Tibial artery (tissue), 4 donors: ENCODE measurements at regions not wholly inside any gene's neighbourhood (a gene's known extent, or its start where the extent isn't known, plus 50 kb on each side); places are given as distances from the start of the nearest gene placed in this dataset.

Experiments used
- DNase-seq, 2 donors: peaks; one replicate each; pipeline ENCODE4 v3.0.0-alpha.2; 2019
- H3K27ac ChIP-seq, 2 donors: fragments of 200-600 bp; sonication (generic) in 1 of 2; 1 replicate in 1 of 2; 2 replicates in 1 of 2; pipeline ENCODE4 v1.5.1; 2018 to 2019; ENCODE audit warnings: mild to moderate bottlenecking in 1 of 2
- H3K27me3 ChIP-seq, 2 donors: fragments of 200-600 bp; sonication (generic) in 1 of 2; one replicate each; pipeline versions ENCODE4 v1.5.1 to v1.6.0; 2016 to 2019
- H3K36me3 ChIP-seq, 3 donors: fragments of 200-600 bp; sonication (generic) in 2 of 3; one replicate each; pipeline ENCODE4 v1.5.1; 2016 to 2019; ENCODE audit warnings: mild to moderate bottlenecking in 2 of 3
- H3K4me1 ChIP-seq, 4 donors: fragments of 200-600 bp; sonication (generic) in 2 of 4; 1 replicate in 3 of 4; 2 replicates in 1 of 4; pipeline ENCODE4 v1.5.1; 2016 to 2019
- H3K4me3 ChIP-seq, 2 donors: fragments of 200-600 bp; sonication (generic) in 1 of 2; 1 replicate in 1 of 2; 2 replicates in 1 of 2; pipeline ENCODE4 v1.5.1; 2018 to 2019; ENCODE audit warnings: mild to moderate bottlenecking in 2 of 2
- H3K9me3 ChIP-seq, 3 donors: fragments of 200-600 bp; sonication (generic) in 1 of 3; one replicate each; pipeline ENCODE4 v1.5.1; 2016 to 2019
- CTCF ChIP-seq, 2 experiments: fragments of 200-600 bp in 1 of 2; fragments of 450-650 bp in 1 of 2; IDR thresholded peaks; one replicate each; pipeline ENCODE4 v1.5.1; 2017 to 2019; ENCODE audit warnings: antibody characterized with exemption in 2 of 2, mild to moderate bottlenecking in 1 of 2, moderate library complexity in 1 of 2
- intact Hi-C: fragments of 100-400 bp; cut with DNase I; formaldehyde crosslinking; loops from one replicate; pipeline ENCODE4 v1.15.0; 2023; ENCODE audit warnings: low total_unique reads

GRCh38 chr6:165969184-165969583 is 198.5 kb downstream of the TBXT start:
- no peak overlapping the region for H3K27ac ChIP-seq
- no peak for DNase-seq
- intact Hi-C loops = no loop called here

DNA sequence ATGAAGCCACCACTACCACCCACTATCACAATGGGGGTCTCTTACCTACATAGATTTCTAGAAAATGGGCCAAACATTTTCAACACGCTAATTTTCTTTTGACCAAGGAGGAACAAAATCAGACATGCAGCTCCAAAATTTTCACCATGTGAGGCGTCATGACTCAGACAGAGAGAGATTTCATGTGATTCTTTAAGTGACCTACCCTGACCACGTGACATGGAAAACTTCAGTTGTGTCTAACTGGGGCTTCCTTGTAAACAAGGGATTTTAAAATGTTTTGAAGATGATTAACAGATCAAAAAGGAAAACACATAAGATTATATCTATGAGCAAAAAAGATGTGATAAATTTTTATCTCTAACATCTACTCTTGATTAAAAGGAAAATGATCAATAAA is 199.2 kb downstream of the TBXT start:
- Histone ChIP-seq H3K36me3 (no peaks in the 10 kb centered on the region), H3K27me3 (no peaks in the 10 kb centered on the region), H3K9me3 (no peaks in the 10 kb centered on the region), H3K4me3 (no peak overlapping the region), H3K4me1 (no peaks in the 10 kb centered on the region), H3K27ac (no peak overlapping the region)
- intact Hi-C loops = no loop called here
- TF ChIP-seq CTCF (IDR thresholded peaks at IDR 0.05) = no peak
- no peak for DNase-seq

More at GRCh38 chr6:165969184-165969583, 198.5 kb downstream of the TBXT start:
- no peak overlapping the region for H3K4me3 ChIP-seq
- H3K27me3 ChIP-seq = no peaks in the 10 kb centered on the region
- no peaks in the 10 kb centered on the region for H3K36me3 ChIP-seq
- no peak for TF ChIP-seq CTCF (IDR thresholded peaks at IDR 0.05)
- H3K4me1 ChIP-seq = no peaks in the 10 kb centered on the region
- no peaks in the 10 kb centered on the region for H3K9me3 ChIP-seq

DNA sequence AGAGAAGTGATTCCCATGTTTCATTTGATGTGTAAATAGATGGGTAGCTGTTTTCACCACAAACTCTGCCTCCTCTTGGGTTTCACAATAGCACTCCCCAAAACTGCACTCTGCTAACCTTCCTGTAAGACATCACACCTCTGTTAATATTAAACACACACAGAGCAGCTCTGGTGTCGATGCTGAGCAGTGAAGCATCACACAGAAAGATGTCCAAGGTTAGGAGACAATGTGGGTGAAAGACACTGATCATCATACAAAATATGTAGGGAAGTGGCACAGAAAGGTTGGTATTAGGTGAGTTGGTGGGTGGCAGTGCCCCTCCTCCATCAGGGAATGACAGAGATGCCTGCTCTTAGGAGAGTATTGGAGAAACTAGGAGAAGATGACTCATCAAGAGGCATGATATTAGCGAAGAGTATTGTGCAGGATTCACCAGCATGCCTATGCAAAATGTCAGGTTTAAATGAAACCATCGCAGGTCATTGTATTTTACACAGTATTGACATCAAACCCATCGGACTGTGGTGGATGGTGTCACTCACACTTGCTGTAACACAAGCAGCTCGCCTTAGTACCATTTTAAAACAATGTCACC is 199.7 kb downstream of the TBXT start:
- Histone ChIP-seq H3K27me3 (no peaks in the 10 kb centered on the region), H3K27ac (no peak overlapping the region), H3K4me3 (no peak overlapping the region), H3K4me1 (no peaks in the 10 kb centered on the region), H3K9me3 (no peaks in the 10 kb centered on the region), H3K36me3 (no peaks in the 10 kb centered on the region)
- intact Hi-C loops = no loop called here
- TF ChIP-seq CTCF (IDR thresholded peaks at IDR 0.05) = no peak
- no peak for DNase-seq

DNA sequence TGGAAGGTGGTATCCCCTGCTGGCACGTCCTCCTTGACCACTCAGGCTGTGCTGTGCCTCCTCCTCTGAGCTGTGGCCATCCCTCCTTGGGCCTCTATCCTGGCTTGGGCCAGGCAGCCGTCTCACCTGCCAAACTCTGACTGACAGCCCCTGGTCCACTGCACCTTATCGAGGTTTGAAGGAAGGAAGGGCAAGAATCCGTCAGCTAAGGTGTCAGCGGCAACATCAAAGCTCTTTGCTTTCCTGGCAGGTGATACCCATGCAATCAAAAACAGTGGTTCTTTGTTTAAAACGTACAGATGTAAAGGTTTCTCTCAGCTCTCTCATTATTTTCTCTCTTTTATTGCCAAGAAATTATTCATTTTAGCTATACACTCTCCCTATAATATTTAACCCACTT is 203.9 kb downstream of the TBXT start:
- no peak overlapping the region for H3K27ac ChIP-seq
- H3K36me3 ChIP-seq = no peaks in the 10 kb centered on the region
- no peaks in the 10 kb centered on the region for H3K27me3 ChIP-seq
- DNase-seq = no peak
- H3K9me3 ChIP-seq = no peaks in the 10 kb centered on the region
- TF ChIP-seq CTCF (IDR thresholded peaks at IDR 0.05) = no peak
- H3K4me3 ChIP-seq = no peak overlapping the region
- no peaks in the 10 kb centered on the region for H3K4me1 ChIP-seq
- intact Hi-C loops = no loop called here

GRCh38 chr6:165962366-165962765 is 205.3 kb downstream of the TBXT start:
- intact Hi-C loops = no loop called here
- H3K36me3 ChIP-seq = no peaks in the 10 kb centered on the region
- H3K4me3 ChIP-seq = no peak overlapping the region
- no peaks in the 10 kb centered on the region for H3K9me3 ChIP-seq
- H3K27me3 ChIP-seq = no peaks in the 10 kb centered on the region
- no peaks in the 10 kb centered on the region for H3K4me1 ChIP-seq
- H3K27ac ChIP-seq = no peak overlapping the region
- TF ChIP-seq CTCF (IDR thresholded peaks at IDR 0.05) = no peak
- DNase-seq = no peak

DNA sequence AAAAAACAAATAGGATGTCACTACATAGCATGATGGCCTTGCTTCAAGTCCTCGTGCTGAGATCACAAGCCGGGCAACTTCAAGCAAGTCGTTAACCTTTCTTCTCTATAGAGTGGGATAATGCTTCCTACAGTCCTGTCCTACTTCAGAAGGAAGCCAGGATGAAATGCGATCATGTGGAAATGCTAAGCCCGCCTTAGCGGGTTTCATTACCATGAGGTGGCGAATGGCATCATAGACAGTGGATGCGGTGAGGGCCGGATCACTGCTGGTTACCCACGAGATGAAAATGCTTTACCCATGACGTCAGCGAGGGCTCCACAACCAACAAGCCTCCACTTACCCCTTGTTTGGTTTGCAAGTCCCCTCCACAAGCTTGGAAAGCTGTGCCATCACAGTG is 206.4 kb downstream of the TBXT start:
- H3K27ac ChIP-seq = no peak overlapping the region
- H3K36me3 ChIP-seq = no peaks in the 10 kb centered on the region
- no peaks in the 10 kb centered on the region for H3K27me3 ChIP-seq
- TF ChIP-seq CTCF (IDR thresholded peaks at IDR 0.05) = no peak
- intact Hi-C loops = no loop called here
- DNase-seq = no peak
- no peaks in the 10 kb centered on the region for H3K4me1 ChIP-seq
- no peaks in the 10 kb centered on the region for H3K9me3 ChIP-seq
- H3K4me3 ChIP-seq = no peak overlapping the region
